Left ventricle myocardium inferior (tissue), 1 donor: ENCODE measurements at regions not wholly inside any gene's neighbourhood (a gene's known extent, or its start where the extent isn't known, plus 50 kb on each side); places are given as distances from the start of the nearest gene placed in this dataset.

Experiments
- DNase-seq: peaks from one replicate; pipeline ENCODE4 v3.0.0-alpha.2; 2020
- H3K27ac ChIP-seq: fragments of 200-600 bp; replicated peaks from 2 replicates; pipeline ENCODE4 v1.8.0; 2021
- H3K27me3 ChIP-seq: fragments of 200-600 bp; 2 replicates; pipeline ENCODE4 v1.8.0; 2021; ENCODE audit warnings: low read depth
- H3K36me3 ChIP-seq: fragments of 200-600 bp; 2 replicates; pipeline ENCODE4 v1.8.0; 2021
- H3K4me1 ChIP-seq: fragments of 200-600 bp; 2 replicates; pipeline ENCODE4 v1.8.0; 2021
- H3K4me3 ChIP-seq: fragments of 200-600 bp; 2 replicates; pipeline ENCODE4 v1.8.0; 2021; ENCODE audit warnings: mild to moderate bottlenecking, moderate library complexity
- H3K9me3 ChIP-seq: fragments of 200-600 bp; replicated peaks from 2 replicates; pipeline ENCODE4 v1.8.0; 2021
- intact Hi-C: fragments of 100-400 bp; cut with micrococcal nuclease; formaldehyde crosslinking; loops from one replicate; pipeline ENCODE4 v1.11.0; 2022
- TF ChIP-seq, protein P1 (sequence below): fragments of 200-600 bp; IDR thresholded peaks from 2 replicates; pipeline ENCODE4 v1.8.0; 2021; ENCODE audit warnings: antibody characterized with exemption, mild to moderate bottlenecking, borderline replicate concordance
- donor health status: DM: no; HTN: yes; CAD: no; lungs with severe emphysema.

DNA sequence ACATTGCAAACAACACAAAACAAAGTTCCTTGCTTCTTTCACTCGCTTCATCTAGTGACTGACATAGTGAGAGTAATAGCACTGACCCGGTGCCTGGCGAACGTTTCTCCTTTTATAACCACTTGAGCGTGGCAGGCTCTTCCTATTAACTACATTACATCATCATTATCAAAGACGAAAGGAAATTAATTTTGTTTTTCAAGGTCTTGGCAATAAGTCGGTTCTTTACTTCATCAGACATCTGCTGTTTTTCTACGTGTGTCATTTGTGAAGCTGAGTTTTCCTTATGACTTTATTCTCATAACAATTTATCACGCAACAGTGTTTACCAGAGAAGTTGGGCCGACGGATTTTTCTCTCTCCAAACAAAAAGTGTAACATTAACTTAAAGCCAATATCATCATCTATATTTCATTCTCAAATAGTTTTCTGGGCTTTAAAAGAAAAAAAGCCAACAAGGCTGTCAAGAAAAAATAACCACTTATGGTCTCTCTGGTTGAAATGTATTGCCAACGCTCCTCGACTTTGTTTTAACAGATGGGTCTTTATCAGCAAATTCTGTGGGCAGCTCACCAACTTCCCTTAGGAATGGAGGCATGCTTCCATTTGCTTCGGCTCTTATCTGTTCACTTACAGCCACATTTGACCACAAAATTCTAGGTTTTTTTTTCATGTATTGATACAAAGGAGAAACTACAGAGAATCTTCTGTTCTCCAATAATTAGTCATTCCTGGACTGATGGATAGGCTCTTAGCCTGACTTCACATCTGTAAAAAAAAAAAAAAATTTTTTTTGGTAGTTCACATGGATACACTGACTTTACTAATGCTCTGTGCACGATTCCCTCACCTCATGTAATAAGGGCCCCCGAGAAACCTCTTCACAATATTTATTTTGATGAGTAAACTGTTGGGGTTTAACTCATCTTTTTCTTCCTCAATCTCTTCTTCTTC lies 97.1 kb upstream of the CDKN3 start:
- Histone ChIP-seq H3K9me3 (peaks cover 4% of the 10 kb centered on the region), H3K36me3 (no peaks in the 10 kb centered on the region), H3K4me1 (no peaks in the 10 kb centered on the region), H3K4me3 (no peak overlapping the region), H3K27ac (peak overlapping the region; percentile 62), H3K27me3 (peaks cover 5% of the 10 kb centered on the region)
- DNase-seq: peak; percentile 29
- intact Hi-C loops: no loop called here
- TF ChIP-seq, protein P1, sequence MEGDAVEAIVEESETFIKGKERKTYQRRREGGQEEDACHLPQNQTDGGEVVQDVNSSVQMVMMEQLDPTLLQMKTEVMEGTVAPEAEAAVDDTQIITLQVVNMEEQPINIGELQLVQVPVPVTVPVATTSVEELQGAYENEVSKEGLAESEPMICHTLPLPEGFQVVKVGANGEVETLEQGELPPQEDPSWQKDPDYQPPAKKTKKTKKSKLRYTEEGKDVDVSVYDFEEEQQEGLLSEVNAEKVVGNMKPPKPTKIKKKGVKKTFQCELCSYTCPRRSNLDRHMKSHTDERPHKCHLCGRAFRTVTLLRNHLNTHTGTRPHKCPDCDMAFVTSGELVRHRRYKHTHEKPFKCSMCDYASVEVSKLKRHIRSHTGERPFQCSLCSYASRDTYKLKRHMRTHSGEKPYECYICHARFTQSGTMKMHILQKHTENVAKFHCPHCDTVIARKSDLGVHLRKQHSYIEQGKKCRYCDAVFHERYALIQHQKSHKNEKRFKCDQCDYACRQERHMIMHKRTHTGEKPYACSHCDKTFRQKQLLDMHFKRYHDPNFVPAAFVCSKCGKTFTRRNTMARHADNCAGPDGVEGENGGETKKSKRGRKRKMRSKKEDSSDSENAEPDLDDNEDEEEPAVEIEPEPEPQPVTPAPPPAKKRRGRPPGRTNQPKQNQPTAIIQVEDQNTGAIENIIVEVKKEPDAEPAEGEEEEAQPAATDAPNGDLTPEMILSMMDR: no peak

DNA sequence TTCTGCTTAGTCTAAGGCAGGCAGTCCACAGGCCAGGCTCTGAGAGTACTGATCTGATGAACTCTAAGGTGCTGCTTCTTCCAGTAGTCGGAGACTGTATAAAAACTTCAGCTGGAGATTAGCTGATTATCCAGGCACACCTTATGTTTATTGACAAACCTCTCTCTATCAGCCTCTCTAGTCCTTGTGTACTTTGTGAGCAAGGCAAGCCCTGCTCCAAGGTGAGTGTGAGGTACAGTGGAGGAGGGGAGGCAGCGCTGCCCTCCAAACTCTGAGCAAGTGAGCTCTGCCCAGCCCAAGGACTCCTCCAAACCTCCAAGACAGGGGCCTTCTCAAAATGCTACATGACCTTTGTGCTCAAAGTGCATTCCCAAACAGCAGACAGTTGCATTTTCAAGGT lies 95.9 kb upstream of the CDKN3 start:
- no peaks in the 10 kb centered on the region for H3K36me3 ChIP-seq
- no peaks in the 10 kb centered on the region for H3K4me1 ChIP-seq
- peak overlapping the region; percentile 62 for H3K27ac ChIP-seq
- H3K4me3 ChIP-seq: no peak overlapping the region
- DNase-seq: no peak
- intact Hi-C loops: no loop called here
- TF ChIP-seq, protein P1: no peak
- peaks cover 6% of the 10 kb centered on the region for H3K27me3 ChIP-seq
- no peaks in the 10 kb centered on the region for H3K9me3 ChIP-seq

DNA sequence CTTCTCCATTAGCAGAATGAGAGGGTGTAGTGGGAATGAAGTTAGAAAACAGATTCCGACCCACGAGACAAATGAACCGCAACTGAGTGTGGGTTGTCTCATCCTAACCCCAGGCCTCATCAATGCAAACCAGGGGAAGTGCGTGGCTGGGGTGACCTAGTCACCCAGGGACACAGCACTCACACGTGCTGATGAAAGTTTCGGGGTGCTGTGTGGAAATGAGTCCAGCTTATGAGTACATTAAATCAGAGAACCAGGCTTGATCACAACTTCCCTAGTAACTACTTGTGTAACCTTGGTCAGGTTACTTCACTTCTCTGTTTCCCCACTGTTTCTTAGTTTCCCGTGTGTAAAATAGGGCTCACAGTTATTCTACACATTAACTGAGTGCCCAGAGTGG lies 95.4 kb upstream of the CDKN3 start:
- intact Hi-C loops: no loop called here
- Histone ChIP-seq H3K4me1 (no peaks in the 10 kb centered on the region), H3K27ac (no peak overlapping the region), H3K9me3 (no peaks in the 10 kb centered on the region), H3K36me3 (no peaks in the 10 kb centered on the region), H3K27me3 (peaks cover 10% of the 10 kb centered on the region), H3K4me3 (no peak overlapping the region)
- DNase-seq: no peak
- TF ChIP-seq, protein P1: no peak

DNA sequence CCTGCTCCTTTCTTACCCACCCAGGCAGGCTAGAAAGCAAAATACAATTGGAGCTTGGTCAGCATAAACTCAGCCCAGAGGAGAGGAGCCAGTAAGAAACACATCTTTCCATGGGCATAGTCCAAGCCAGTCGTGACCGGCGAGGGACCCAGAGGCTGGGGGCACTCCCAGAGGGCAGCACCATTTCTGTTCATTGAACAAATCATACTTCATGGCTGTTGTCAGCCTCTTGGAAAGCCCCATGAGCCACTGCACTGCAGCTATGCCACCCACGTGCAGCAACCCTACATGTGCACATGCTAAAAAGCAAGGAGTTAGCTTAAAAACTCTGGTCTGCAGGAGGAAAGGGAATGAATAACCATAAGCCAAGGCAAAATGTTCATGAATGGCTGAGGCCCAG lies 90.0 kb upstream of the CDKN3 start:
- H3K4me1 ChIP-seq: no peaks in the 10 kb centered on the region
- H3K4me3 ChIP-seq: no peak overlapping the region
- intact Hi-C loops: no loop called here
- DNase-seq: no peak
- no peaks in the 10 kb centered on the region for H3K9me3 ChIP-seq
- H3K27ac ChIP-seq: no peak overlapping the region
- TF ChIP-seq, protein P1: no peak
- no peaks in the 10 kb centered on the region for H3K36me3 ChIP-seq
- peaks cover 11% of the 10 kb centered on the region for H3K27me3 ChIP-seq

DNA sequence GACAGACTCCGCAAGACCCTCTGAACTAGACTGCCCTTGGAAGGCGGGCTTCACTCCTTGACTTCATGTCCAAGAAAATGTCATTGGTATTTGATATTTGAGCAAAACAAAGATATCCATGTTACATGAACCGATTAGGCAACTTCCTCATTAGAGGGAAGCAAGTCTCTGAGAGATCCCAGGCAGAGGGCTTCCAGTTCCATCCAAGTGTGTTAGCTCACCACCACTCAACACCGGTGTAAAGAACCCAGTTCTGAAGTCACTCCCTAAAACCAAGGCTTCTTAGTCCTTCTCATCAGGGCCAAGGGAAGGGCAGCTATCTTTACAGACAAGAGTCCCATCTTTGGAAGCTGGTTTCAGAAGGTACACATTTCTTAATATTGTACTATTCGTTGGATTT lies 87.2 kb upstream of the CDKN3 start:
- Histone ChIP-seq H3K27ac (no peak overlapping the region), H3K4me3 (no peak overlapping the region), H3K9me3 (no peaks in the 10 kb centered on the region), H3K36me3 (no peaks in the 10 kb centered on the region), H3K27me3 (peaks cover 22% of the 10 kb centered on the region), H3K4me1 (no peaks in the 10 kb centered on the region)
- no peak for DNase-seq
- TF ChIP-seq, protein P1: no peak
- intact Hi-C loops: no loop called here
